ENCODE measurements at regions not wholly inside any gene's neighbourhood (a gene's known extent, or its start where the extent isn't known, plus 50 kb on each side); places are given as distances from the start of the nearest gene placed in this dataset.

DNA sequence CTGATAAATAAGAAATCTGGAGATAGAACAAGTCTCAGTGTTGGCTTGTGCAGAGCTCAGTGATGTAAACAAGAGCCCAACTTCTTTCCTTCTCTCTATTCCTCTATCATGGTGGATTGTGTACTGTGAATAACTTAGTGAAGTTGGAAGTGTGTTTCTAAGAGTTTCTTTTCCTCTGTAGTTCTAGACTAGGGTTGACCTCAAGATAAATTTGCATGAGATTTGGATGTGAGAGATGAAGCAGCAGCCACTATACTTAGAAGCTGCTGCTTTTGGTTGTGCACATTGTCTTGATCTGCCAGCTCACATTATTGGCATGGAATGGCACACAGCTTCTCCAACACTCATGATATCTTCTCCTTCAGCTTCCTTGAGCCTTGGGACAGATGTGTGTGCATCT lies 198.9 kb upstream of the ZP4 start:
- no peaks in the 10 kb centered on the region for H3K4me1 ChIP-seq (ENCODE audit: insufficient read depth, low read length, poor library complexity, severe bottlenecking)
- ChIA-PET POLR2A (interaction anchor here (0.6 kb wide), 1 partner anchor 88 kb away, joined by 3 read pairs; no protein-coding TSS in a partner anchor), CTCF (ENCODE audit: unreplicated experiment) (no interaction called here)
- no TSS peak for BruUV-seq (replicated peaks)
- no peak for TF ChIP-seq EZH2phosphoT487 (IDR thresholded peaks at IDR 0.05; ENCODE audit: borderline replicate concordance, low read depth, low read length)
- TF ChIP-seq, protein P1, sequence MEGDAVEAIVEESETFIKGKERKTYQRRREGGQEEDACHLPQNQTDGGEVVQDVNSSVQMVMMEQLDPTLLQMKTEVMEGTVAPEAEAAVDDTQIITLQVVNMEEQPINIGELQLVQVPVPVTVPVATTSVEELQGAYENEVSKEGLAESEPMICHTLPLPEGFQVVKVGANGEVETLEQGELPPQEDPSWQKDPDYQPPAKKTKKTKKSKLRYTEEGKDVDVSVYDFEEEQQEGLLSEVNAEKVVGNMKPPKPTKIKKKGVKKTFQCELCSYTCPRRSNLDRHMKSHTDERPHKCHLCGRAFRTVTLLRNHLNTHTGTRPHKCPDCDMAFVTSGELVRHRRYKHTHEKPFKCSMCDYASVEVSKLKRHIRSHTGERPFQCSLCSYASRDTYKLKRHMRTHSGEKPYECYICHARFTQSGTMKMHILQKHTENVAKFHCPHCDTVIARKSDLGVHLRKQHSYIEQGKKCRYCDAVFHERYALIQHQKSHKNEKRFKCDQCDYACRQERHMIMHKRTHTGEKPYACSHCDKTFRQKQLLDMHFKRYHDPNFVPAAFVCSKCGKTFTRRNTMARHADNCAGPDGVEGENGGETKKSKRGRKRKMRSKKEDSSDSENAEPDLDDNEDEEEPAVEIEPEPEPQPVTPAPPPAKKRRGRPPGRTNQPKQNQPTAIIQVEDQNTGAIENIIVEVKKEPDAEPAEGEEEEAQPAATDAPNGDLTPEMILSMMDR (conservative IDR thresholded peaks at IDR 0.05; ENCODE audit: low read length), result no peak
- no peaks in the 10 kb centered on the region for H3K79me2 ChIP-seq (ENCODE audit: insufficient read depth, low read depth, low read length)
- H2AFZ ChIP-seq (ENCODE audit: low read length), result no peak overlapping the region
- no peak for DNase-seq (ENCODE audit: low spot score)
- no peak overlapping the region for H3K4me3 ChIP-seq (ENCODE audit: low read depth, low read length, poor library complexity, severe bottlenecking)
- H4K20me1 ChIP-seq (ENCODE audit: insufficient read depth, low read length), result no peaks in the 10 kb centered on the region
- no peaks in the 10 kb centered on the region for H3K9me3 ChIP-seq (ENCODE audit: low read length)
- H3K4me2 ChIP-seq (ENCODE audit: low read length), result no peak overlapping the region
- intact Hi-C loops (cut with micrococcal nuclease; ENCODE audit: unreplicated experiment), result no loop called here
- no peaks in the 10 kb centered on the region for H3K9me2 ChIP-seq (ENCODE audit: insufficient read depth, low read length)
- no peak overlapping the region for H3K27ac ChIP-seq (ENCODE audit: low read depth, low read length, poor library complexity, severe bottlenecking)
- no peaks in the 10 kb centered on the region for H3K36me3 ChIP-seq (ENCODE audit: insufficient read depth, low read length)

DNA sequence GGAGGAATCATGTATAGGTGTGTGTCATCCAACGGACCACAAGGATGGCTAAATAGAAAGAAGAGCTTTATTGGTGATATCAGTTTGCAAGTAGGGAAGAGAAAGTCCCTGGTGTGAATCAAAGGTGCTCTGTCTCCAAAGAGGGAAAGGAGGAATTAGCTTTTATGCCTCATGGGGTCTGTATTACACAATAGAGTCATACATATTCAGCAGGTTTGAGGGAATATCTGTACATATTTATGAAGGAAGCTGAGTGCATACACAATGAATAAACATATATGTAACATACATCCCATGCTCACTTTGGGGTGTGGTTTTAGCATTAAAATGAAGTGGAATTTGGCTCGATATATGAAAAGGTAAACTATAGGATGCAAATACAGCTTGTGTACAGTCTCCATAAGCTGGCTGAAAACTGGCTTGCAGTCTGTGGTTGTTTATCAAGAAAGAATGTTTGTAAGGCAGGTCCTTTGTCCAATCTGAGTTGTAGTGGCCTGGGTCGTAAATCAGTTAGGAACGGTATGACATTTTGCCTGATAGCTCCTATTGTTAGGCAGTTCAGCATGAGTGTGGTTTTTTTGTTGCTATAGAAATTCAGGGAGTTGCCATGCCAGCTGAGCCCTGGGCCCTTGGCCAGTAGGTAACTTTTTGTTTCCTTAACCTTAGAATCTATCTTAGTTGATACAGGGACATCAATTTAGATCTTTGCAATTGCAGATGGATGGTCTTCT lies 198.0 kb upstream of the ZP4 start:
- Histone ChIP-seq H4K20me1 (ENCODE audit: insufficient read depth, low read length) (no peaks in the 10 kb centered on the region), H3K9me2 (ENCODE audit: insufficient read depth, low read length) (no peaks in the 10 kb centered on the region), H3K79me2 (ENCODE audit: insufficient read depth, low read depth, low read length) (no peaks in the 10 kb centered on the region), H3K27ac (ENCODE audit: low read depth, low read length, poor library complexity, severe bottlenecking) (no peak overlapping the region), H2AFZ (ENCODE audit: low read length) (no peak overlapping the region), H3K36me3 (ENCODE audit: insufficient read depth, low read length) (no peaks in the 10 kb centered on the region), H3K4me2 (ENCODE audit: low read length) (no peak overlapping the region), H3K9me3 (ENCODE audit: low read length) (no peaks in the 10 kb centered on the region), H3K4me1 (ENCODE audit: insufficient read depth, low read length, poor library complexity, severe bottlenecking) (no peaks in the 10 kb centered on the region), H3K4me3 (ENCODE audit: low read depth, low read length, poor library complexity, severe bottlenecking) (no peak overlapping the region)
- ChIA-PET CTCF (ENCODE audit: unreplicated experiment) (no interaction called here), POLR2A (interaction anchor here (0.7 kb wide), 1 partner anchor 23 kb away, joined by 3 read pairs; no protein-coding TSS in a partner anchor)
- BruUV-seq (replicated peaks), result no TSS peak
- TF ChIP-seq, protein P1 (conservative IDR thresholded peaks at IDR 0.05; ENCODE audit: low read length), result no peak
- TF ChIP-seq EZH2phosphoT487 (IDR thresholded peaks at IDR 0.05; ENCODE audit: borderline replicate concordance, low read depth, low read length), result no peak
- DNase-seq (ENCODE audit: low spot score), result no peak
- intact Hi-C loops (cut with micrococcal nuclease; ENCODE audit: unreplicated experiment), result no loop called here

DNA sequence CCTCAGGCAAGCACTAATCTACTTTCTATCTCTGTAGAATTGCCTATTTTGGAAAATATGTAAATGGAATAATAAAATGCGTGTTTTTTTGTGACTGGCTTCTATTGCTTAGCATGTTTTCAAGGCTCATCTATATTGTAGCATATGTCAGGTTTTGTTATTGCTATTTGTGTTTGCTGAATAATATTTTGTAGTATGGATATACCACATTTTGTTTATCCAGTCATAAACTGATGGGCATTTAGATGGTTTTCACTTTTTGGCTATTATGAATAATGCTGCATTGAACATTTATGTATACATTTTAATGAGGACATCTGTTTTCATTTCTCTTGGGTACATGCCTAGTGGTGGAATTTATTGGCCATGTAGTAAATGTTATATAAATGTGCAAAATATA lies 183.3 kb upstream of the ZP4 start:
- ChIA-PET CTCF (ENCODE audit: unreplicated experiment) (no interaction called here), POLR2A (no interaction called here)
- Histone ChIP-seq H2AFZ (ENCODE audit: low read length) (no peak overlapping the region), H4K20me1 (ENCODE audit: insufficient read depth, low read length) (no peaks in the 10 kb centered on the region), H3K4me1 (ENCODE audit: insufficient read depth, low read length, poor library complexity, severe bottlenecking) (no peaks in the 10 kb centered on the region), H3K27ac (ENCODE audit: low read depth, low read length, poor library complexity, severe bottlenecking) (no peak overlapping the region), H3K9me3 (ENCODE audit: low read length) (no peaks in the 10 kb centered on the region), H3K36me3 (ENCODE audit: insufficient read depth, low read length) (no peaks in the 10 kb centered on the region), H3K4me2 (ENCODE audit: low read length) (no peak overlapping the region), H3K9me2 (ENCODE audit: insufficient read depth, low read length) (no peaks in the 10 kb centered on the region; the same call in 1 of the 2 replicates), H3K4me3 (ENCODE audit: low read depth, low read length, poor library complexity, severe bottlenecking) (no peak overlapping the region), H3K79me2 (ENCODE audit: insufficient read depth, low read depth, low read length) (no peaks in the 10 kb centered on the region)
- no peak for TF ChIP-seq EZH2phosphoT487 (IDR thresholded peaks at IDR 0.05; ENCODE audit: borderline replicate concordance, low read depth, low read length)
- TF ChIP-seq, protein P1 (conservative IDR thresholded peaks at IDR 0.05; ENCODE audit: low read length), result no peak
- no TSS peak for BruUV-seq (replicated peaks)
- DNase-seq (ENCODE audit: low spot score), result no peak
- intact Hi-C loops (cut with micrococcal nuclease; ENCODE audit: unreplicated experiment), result no loop called here

All from OCI-LY7 (cell line).